ENCODE measurements at regions not wholly inside any gene's neighbourhood (a gene's known extent, or its start where the extent isn't known, plus 50 kb on each side); places are given as distances from the start of the nearest gene placed in this dataset.

DNA sequence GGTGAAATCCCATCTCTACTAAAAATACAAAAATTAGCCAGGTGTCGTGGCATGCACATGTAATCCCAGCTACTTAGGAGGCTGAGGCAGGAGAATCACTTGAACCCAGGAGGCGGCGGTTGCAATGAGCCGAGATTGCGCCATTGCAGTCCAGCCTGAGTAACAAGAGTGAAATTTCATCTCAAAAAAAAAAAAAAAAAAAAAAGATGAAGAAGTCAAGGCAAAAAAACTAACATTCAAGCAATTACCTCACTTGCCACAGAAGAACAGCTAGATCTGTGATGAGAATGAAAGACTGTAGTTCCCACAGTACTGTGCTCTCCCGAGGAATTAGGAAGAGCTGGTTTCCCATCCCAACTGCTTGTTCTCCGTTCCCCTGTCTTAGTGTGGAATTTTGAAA, 144.7 kb upstream of the ECI2 start:
- H3K4me3 ChIP-seq = no peak overlapping the region
- no peak for DNase-seq
- peaks cover 12% of the 10 kb centered on the region for H3K4me1 ChIP-seq
- TF ChIP-seq, protein P1, sequence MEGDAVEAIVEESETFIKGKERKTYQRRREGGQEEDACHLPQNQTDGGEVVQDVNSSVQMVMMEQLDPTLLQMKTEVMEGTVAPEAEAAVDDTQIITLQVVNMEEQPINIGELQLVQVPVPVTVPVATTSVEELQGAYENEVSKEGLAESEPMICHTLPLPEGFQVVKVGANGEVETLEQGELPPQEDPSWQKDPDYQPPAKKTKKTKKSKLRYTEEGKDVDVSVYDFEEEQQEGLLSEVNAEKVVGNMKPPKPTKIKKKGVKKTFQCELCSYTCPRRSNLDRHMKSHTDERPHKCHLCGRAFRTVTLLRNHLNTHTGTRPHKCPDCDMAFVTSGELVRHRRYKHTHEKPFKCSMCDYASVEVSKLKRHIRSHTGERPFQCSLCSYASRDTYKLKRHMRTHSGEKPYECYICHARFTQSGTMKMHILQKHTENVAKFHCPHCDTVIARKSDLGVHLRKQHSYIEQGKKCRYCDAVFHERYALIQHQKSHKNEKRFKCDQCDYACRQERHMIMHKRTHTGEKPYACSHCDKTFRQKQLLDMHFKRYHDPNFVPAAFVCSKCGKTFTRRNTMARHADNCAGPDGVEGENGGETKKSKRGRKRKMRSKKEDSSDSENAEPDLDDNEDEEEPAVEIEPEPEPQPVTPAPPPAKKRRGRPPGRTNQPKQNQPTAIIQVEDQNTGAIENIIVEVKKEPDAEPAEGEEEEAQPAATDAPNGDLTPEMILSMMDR (IDR thresholded peaks at IDR 0.05; ENCODE audit: borderline replicate concordance) = no peak
- no peaks in the 10 kb centered on the region for H3K36me3 ChIP-seq
- H3K9me3 ChIP-seq (replicated peaks) = peaks cover 7% of the 10 kb centered on the region
- peaks cover 7% of the 10 kb centered on the region for H3K27me3 ChIP-seq (ENCODE audit: low read depth)
- intact Hi-C loops (cut with micrococcal nuclease) = no loop called here
- no peak overlapping the region for H3K27ac ChIP-seq (replicated peaks)

DNA sequence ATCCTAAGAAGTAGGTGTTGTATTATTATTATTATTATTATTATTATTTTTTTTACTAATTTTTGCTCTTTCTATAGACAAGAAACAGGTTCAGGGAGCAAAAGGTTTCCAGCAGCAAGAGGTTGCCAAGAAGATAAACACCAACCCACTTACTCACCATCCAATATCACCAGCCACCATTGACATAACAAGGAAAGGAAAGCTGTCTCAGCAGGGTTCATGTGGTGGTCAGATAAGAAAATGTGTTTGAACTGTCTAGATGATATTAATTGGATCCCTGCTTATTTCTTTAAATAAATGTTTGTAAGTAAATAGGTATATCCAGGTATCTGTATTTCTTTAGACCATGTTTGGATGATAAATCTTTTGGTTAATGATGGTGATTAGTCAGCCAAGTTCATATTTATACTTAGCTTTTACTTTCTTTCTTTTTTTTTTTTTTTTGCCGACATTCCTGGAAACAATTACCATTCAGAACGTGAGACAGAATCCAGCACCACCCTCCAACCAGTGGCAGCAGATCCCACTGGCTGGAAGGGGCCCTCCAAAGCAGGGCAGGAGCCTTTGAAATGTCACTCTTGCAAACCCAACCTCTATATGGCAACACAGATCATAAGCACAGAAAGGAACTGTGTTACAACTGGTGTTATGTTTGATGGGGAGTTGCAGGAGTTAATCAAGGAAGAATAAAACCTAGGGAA, 139.2 kb upstream of the ECI2 start:
- TF ChIP-seq, protein P1 (IDR thresholded peaks at IDR 0.05; ENCODE audit: borderline replicate concordance) = no peak
- no peak overlapping the region for H3K27ac ChIP-seq (replicated peaks)
- H3K4me1 ChIP-seq = no peaks in the 10 kb centered on the region
- H3K4me3 ChIP-seq = no peak overlapping the region
- H3K27me3 ChIP-seq (ENCODE audit: low read depth) = no peaks in the 10 kb centered on the region
- intact Hi-C loops (cut with micrococcal nuclease) = no loop called here
- DNase-seq = no peak
- no peaks in the 10 kb centered on the region for H3K36me3 ChIP-seq
- peaks cover 7% of the 10 kb centered on the region for H3K9me3 ChIP-seq (replicated peaks)

DNA sequence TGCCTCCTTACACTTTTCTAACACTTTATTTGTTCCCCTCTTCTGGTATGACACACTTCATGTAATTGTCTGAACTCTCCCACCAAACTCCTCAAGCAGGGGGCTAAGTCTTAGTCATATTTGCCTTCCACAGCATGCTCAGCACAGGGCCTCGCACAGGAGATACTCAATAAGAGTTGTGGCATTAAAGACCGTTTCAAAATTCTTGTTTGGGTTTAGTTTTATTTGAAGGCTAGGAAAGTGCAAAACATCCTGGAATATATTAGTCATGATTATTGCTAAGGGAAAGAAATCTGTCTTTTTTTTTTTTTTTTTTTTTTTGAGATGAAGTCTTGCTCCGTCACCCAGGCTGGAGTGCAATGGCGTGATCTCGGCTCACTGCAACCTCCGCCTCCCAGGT, 137.6 kb upstream of the ECI2 start:
- Histone ChIP-seq H3K27me3 (ENCODE audit: low read depth) (no peaks in the 10 kb centered on the region), H3K9me3 (replicated peaks) (no peaks in the 10 kb centered on the region), H3K27ac (replicated peaks) (no peak overlapping the region), H3K36me3 (no peaks in the 10 kb centered on the region), H3K4me1 (no peaks in the 10 kb centered on the region), H3K4me3 (no peak overlapping the region)
- DNase-seq = no peak
- intact Hi-C loops (cut with micrococcal nuclease) = no loop called here
- TF ChIP-seq, protein P1 (IDR thresholded peaks at IDR 0.05; ENCODE audit: borderline replicate concordance) = no peak

DNA sequence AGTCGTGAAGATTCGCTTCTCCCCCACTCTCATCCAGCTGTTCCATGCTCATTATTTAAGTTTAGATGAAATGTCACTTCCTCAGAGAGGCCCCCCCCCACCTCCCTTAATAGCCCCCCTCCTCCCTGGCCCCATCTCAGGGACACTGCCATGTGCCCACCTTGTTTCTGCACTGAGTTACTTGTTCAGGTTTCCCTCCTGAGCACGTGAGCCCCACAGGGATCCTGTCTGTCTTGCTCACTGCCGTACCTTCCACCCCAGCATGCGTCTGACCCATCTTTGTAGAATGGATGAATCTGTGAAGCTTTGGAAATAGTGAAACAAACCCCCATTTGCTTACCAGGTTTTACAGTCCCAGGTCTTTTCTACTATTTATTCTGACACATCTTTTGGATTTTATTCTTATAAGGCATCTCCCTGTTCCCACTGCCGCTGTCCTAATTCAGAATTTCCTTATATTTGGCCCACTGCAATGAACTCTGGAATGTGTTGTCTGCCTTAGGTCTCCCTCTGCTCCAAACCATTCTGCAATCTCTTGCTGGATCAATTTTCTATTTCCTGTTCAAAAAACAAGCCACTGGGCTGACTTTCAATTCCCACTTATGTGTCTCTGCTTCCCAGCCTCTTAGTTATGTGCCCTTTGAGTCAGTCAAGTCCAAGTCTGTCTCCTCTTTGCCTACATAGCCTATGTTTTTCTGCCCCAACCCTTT, 136.5 kb upstream of the ECI2 start:
- Histone ChIP-seq H3K4me3 (no peak overlapping the region), H3K4me1 (no peaks in the 10 kb centered on the region), H3K36me3 (no peaks in the 10 kb centered on the region), H3K27me3 (ENCODE audit: low read depth) (no peaks in the 10 kb centered on the region), H3K9me3 (replicated peaks) (no peaks in the 10 kb centered on the region), H3K27ac (replicated peaks) (no peak overlapping the region)
- intact Hi-C loops (cut with micrococcal nuclease) = no loop called here
- TF ChIP-seq, protein P1 (IDR thresholded peaks at IDR 0.05; ENCODE audit: borderline replicate concordance) = no peak
- no peak for DNase-seq

DNA sequence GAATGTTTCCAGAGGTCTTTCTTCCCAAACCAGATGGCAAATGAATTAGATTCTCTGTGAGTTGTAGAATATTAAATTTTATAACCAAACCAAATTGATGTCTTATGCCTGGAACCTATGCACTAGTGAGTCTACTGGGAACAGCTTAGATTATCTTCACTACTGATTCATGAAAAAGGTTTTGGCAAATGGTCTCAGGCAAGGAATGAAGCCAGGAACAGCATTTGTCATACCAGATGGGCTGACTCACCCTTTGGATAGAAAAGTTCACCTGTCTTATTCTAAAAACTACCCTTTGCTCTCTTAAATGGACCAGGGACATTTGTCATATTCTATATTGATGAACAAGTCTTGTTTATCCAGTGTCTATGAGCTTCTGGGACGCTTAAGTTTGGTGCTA, 135.4 kb upstream of the ECI2 start:
- intact Hi-C loops (cut with micrococcal nuclease) = no loop called here
- no peak overlapping the region for H3K27ac ChIP-seq (replicated peaks)
- TF ChIP-seq, protein P1 (IDR thresholded peaks at IDR 0.05; ENCODE audit: borderline replicate concordance) = no peak
- no peak for DNase-seq
- H3K4me1 ChIP-seq = no peaks in the 10 kb centered on the region
- no peaks in the 10 kb centered on the region for H3K36me3 ChIP-seq
- no peaks in the 10 kb centered on the region for H3K9me3 ChIP-seq (replicated peaks)
- H3K4me3 ChIP-seq = no peak overlapping the region
- H3K27me3 ChIP-seq (ENCODE audit: low read depth) = no peaks in the 10 kb centered on the region
